ENCODE measurements at regions not wholly inside any gene's neighbourhood (a gene's known extent, or its start where the extent isn't known, plus 50 kb on each side); places are given as distances from the start of the nearest gene placed in this dataset.
A peak's percentile ranks its signal among the peaks of the same experiment; 100 is the strongest.
"Not testable (repeated sequence)": the region's sequence is repeated elsewhere in the genome, so short reads cannot be mapped to it uniquely, and the experiment has no call there.

- DNase-seq (ENCODE audit: low read depth) = no peak
Measured at GRCh38 chr11:19627566-19627965, 85.1 kb upstream of the NAV2 start.

GRCh38 chr11:19625438-19625837, 87.2 kb upstream of the NAV2 start:
- peak; percentile 73 for DNase-seq (ENCODE audit: low read depth)

GRCh38 chr11:19617696-19618523, 94.7 kb upstream of the NAV2 start:
- DNase-seq (ENCODE audit: low read depth) = no peak

GRCh38 chr11:19615341-19616183, 97.1 kb upstream of the NAV2 start:
- DNase-seq (ENCODE audit: low read depth) = no peak

- no peak for DNase-seq (ENCODE audit: low read depth)
Measured at GRCh38 chr11:19614370-19614940, 98.2 kb upstream of the NAV2 start.

- not testable (repeated sequence) for DNase-seq (ENCODE audit: low read depth)
Measured at GRCh38 chr11:19612025-19612424, 100.6 kb upstream of the NAV2 start.

GRCh38 chr11:19607656-19608360, 104.8 kb upstream of the NAV2 start:
- no peak for DNase-seq (ENCODE audit: low read depth)

- no peak for DNase-seq (ENCODE audit: low read depth)
Measured at GRCh38 chr11:19606856-19607655, 105.6 kb upstream of the NAV2 start.

- peak; percentile 88 for DNase-seq (ENCODE audit: low read depth)
Measured at GRCh38 chr11:19605520-19606371, 106.9 kb upstream of the NAV2 start.

- DNase-seq (ENCODE audit: low read depth) = peak; percentile 43
Measured at GRCh38 chr11:19604679-19605375, 107.8 kb upstream of the NAV2 start.

- no peak for DNase-seq (ENCODE audit: low read depth)
Measured at GRCh38 chr11:19603771-19604170, 108.9 kb upstream of the NAV2 start.

GRCh38 chr11:19602891-19603290, 109.7 kb upstream of the NAV2 start:
- DNase-seq (ENCODE audit: low read depth) = peak; percentile 46

GRCh38 chr11:19602406-19602805, 110.2 kb upstream of the NAV2 start:
- no peak for DNase-seq (ENCODE audit: low read depth)

GRCh38 chr11:19601235-19601634, 111.4 kb upstream of the NAV2 start:
- no peak for DNase-seq (ENCODE audit: low read depth)

GRCh38 chr11:19599681-19600080, 113.0 kb upstream of the NAV2 start:
- DNase-seq (ENCODE audit: low read depth) = no peak

GRCh38 chr11:19598876-19599486, 113.7 kb upstream of the NAV2 start:
- DNase-seq (ENCODE audit: low read depth) = no peak

- peak; percentile 32 for DNase-seq (ENCODE audit: low read depth)
Measured at GRCh38 chr11:19598456-19598855, 114.2 kb upstream of the NAV2 start.

- DNase-seq (ENCODE audit: low read depth) = peak; percentile 96
Measured at GRCh38 chr11:19597876-19598275, 114.8 kb upstream of the NAV2 start.

GRCh38 chr11:19597206-19597605, 115.4 kb upstream of the NAV2 start:
- DNase-seq (ENCODE audit: low read depth) = peak; percentile 96
